ENCODE measurements at regions not wholly inside any gene's neighbourhood (a gene's known extent, or its start where the extent isn't known, plus 50 kb on each side); places are given as distances from the start of the nearest gene placed in this dataset.
A peak's percentile ranks its signal among the peaks of the same experiment; 100 is the strongest.

DNA sequence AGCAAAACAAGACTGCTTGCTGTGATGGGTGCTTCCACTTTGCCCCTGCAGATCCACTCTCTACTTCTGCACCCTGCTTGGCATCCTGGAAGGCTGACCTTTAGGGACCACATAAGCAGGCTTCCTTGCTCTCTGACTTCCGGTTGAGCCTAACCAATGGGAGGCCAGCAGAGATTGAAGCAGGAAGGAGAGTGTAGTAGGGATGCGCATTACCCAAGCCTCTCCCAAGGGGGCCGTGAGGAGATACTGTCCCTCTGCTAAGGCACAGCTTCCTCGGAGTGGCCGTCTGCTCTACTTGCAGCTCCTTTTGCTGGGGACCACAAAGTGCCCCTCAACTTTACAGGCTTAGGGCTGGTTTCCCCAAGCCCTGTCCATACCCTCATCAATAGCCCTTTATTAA lies 624.3 kb upstream of the TENM3 start:
- DNase-seq (ENCODE audit: low spot score) = no peak

DNA sequence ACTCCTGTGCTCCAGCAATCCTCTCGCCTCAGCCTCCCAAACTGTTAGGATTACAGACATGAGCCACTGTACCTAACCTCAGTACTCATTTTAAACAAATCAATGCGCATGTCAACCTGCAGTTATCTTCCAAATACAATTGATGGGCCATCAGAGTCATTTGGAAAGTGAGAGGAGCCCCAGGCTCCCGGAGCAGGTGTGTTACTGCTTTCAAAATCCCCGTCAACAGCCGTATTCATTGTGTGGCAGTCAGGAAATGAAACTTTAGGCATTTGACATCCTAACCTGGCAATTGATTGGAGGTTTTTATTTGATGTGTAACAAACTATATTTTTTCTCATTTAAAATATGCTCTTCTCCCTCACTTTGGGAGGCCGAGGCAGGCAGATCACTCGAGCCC lies 623.6 kb upstream of the TENM3 start:
- no peak for DNase-seq (ENCODE audit: low spot score)

DNA sequence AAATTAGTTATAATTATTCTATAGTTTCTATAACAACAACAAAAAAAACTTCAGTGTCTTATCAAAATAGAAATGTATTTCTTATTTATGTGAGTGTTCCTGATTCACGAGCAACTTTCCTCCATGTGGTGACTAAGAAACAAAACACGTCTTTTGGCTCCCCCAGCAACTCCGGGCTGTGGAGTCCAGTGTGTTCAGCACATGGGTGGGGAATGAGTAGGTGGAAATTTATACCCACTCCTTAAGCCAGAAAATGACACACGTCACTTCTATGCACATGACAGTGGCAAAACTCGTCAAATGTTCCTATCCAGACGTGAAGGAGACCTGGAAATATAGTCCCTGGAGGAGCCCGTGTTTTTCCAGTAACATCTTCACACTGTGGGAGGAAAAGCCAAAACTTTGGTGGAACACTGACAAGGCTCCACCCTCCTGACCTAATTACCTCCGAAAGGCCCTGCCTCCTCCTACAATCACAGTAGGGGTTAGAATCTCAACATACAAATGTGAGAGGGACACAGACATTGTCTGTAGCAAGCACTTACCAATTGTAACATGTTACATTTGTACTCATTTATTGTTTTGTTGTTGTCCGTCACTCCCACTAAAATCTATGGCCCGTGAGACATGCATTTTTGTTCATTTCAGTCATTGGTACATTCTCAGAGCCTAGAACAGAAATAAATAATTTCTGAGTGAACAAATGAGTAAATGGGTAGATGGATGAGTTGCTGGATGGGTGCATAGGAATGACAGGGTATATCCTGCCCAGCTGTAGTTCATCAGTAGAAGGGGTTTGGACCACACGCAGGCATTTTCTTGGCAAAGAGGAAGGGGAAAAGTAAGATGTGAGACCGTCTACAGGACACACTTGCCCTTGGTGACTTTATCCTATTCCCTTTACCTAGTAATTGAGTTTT lies 605.8 kb upstream of the TENM3 start:
- DNase-seq (ENCODE audit: low spot score) = no peak

DNA sequence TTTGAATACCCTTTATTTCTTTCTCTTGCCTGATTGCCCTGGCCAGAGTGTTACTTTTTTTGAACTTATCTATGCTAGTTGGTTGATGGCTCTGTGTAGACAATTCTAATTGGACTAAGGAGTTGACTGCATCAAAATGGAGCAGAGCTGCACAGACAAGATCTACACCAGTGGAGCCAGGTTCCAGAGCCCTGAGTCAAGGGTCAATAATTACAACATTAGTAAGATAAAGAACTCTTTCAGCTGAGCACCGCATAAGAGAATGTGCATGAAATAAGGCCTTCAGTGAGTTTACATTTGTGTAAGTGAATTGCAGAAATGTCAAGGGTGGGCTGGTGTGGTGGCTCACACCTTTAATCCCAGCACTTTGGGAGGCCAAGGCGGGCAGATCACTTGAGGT lies 599.7 kb upstream of the TENM3 start:
- no peak for DNase-seq (ENCODE audit: low spot score)

DNA sequence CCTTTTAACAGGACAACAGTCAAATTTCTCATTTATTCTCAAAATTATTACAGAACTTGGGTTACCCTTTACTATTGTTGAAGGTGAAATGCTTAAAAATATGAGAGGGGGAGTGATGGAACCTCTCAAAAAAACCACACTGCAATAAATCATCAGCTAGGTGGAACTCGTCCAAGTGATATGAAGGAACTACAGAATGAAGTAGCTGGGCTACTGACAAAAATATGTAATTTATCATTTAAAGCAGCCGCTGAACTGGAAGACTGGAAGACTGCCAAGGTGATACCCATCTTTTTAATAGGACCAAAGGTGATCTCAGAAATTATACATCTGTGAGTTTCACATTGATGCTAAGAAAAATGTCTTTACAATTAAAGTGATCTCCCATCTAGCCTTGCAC lies 597.7 kb upstream of the TENM3 start:
- no peak for DNase-seq (ENCODE audit: low spot score)

DNA sequence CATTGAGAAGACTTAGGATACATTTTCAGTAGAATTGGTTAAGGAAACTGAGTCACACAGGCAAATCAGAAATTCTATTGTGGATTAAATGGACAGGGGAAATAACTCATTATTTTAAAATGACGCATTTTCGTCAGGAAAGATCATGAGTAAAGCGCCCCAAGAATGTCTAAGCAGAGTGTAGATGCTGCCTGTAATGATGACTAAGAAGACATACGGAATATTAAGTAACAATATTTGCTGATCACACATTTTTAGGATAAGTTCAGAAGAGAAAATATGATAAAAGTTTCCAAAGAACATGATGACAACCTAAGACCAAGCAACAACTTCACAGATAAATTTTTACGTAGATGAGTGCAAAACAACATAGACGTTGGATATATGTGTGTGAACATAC lies 596.3 kb upstream of the TENM3 start:
- no peak for DNase-seq (ENCODE audit: low spot score)

DNA sequence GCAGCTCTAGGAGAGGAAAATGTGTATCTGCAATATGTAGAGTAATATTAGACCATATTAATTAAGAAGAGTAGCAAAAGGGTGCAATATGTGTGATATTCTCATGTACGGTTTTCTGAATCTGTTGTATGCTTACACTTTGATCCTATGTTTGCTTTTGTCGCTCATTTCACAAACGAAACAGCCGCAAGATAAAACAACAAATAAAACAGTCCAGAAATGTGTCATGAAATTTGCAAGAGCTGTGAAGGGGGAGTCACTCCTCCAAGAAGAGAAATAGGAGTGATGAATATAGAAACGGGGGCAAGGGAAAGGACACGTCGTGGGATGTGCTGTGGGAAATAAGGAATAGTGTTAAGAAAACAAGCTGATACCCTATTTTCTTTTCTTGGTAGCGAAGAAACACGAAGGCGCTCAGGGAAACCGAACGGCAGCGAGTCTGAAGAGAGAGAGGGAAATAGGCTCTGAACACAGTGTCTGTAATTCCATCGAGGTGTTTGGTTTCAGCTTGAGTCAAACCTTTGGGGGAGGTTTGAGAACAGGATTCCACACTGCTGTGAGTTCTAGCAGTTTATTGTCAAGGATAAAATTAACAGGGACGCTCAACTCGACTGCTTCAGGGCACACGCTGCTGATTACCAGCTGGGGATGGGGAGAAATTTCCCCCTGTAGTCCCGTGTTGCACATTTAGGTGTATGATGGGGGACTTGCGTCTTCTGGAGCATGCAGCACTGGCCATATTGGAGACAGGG lies 595.6 kb upstream of the TENM3 start:
- peak; percentile 2 for DNase-seq (ENCODE audit: low spot score)

DNA sequence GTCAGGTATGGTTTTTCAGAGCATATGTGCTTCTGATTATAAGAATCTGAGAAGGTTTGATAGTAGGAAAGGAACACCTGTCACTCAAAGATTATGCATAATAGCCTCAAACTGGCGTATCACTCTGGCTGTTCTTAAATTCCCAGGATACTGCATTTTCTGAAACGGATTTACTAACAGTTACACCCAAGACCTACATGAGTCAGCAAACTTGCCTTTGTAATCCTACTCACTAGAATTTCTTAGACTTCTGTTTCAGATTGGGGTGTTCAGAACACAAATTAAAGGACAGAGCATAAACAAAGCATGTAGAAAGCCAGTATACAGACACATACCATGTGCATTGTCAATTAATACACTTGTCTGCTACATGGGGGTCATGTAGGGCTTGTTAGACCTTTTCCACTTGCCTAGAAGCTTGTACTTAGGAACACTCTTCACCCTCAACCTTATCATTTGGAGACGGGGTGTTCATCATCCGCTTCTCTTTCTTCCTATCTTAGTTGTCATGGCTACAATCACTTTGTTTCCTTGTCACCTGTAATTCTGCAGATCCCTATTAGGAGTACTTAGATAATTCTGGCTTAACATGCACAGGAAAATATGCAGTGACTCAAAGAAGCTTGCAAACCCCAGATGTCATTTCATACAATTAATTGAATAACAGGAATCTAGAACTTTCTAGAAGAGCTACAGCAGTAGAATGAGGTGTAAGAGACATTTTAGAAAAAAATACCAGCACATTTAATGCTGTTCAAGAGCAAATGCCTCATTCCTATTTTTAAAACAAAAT lies 593.0 kb upstream of the TENM3 start:
- no peak for DNase-seq (ENCODE audit: low spot score)

DNA sequence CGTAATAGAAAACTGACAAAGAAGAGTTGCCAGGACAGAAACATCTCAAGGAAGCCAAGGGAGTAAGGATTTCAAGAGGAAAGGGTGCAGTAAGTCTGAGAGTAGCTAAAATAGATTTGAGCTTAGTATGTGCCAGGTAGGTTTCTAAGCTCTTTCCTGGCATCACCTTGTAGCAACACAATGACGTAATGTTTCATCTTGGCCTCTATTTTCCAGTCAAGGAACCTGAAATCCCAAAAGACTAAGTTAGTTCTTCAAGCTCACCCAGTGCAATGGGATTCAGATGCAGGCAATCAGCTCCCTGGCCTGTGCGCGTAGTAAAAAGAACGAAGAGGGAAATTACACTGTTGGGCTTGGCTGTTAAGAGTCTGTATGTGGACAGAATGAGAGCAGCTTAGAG lies 586.5 kb upstream of the TENM3 start:
- no peak for DNase-seq (ENCODE audit: low spot score)

DNA sequence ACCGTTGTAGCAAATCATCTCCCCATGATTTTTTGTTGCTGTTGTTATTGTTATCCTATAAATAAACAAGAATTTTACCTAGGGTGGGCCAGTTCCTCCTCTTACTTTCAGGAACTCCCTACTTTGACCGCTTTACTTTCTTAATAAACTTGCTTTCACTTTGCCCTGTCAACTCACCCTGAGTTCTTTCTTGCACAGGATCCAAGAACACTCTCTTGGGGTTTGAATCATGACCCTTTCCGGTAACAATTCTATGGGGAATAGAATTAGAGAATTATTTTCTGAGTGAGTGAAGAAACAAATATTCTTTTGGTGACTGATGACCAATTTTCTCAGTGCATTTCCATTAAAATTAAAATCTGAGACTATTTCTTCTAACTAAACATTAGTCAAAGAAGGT lies 584.0 kb upstream of the TENM3 start:
- no peak for DNase-seq (ENCODE audit: low spot score)

DNA sequence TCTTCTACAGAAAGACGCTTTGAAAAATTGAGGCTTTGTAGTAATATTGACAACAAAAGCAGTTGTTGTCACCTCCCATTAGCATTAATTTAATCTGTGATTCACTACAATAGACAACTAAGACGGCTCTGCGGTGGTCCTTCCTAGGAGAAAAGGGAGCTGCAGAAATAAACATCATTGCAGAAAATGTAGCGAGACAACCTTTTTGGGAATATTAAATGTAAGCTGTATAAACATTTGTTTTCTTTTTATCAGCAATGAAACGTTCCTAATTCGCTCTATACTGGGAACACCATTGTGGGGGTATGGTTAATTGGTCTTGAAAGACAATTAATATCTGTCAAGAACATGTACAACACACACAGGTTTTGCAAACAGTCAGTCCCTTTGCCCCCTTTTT lies 583.3 kb upstream of the TENM3 start:
- DNase-seq (ENCODE audit: low spot score) = no peak

DNA sequence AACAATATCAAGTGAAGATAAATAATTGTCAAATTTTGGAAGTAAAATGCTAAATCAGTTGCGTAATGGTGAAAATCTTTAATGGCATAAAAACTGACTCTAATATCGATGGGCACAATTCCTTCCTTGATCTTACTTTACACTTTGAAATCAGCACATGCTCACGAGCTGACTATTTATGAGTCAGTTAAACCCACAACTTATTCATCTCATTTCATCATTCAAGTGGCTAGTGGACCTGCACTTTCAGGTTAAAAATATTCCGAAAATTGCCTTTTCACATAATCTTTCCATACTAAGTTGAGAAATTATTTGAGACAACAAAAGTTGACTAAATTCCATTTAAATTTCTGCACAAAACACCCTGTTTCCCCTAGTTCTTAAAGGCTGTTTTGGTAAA lies 582.1 kb upstream of the TENM3 start:
- peak; percentile 37 for DNase-seq (ENCODE audit: low spot score)

DNA sequence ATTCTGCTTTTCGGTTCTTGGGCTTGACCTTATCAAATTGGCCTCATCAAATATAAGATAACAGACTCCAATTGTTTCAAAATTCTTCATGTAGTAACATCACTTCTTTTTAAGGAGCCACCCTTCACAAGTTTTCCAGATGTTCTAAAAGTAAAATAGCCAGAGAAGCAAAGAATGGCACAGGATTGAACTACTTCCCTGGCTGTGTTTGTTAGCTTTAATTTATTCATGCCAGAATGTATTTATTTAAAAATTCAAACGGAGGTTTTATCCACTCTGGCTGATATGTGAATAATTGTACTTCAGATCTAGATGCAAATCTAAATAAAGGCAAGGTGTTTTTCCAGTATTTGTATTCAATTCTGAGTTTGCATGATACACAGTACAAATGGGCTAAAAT lies 581.3 kb upstream of the TENM3 start:
- no peak for DNase-seq (ENCODE audit: low spot score)

DNA sequence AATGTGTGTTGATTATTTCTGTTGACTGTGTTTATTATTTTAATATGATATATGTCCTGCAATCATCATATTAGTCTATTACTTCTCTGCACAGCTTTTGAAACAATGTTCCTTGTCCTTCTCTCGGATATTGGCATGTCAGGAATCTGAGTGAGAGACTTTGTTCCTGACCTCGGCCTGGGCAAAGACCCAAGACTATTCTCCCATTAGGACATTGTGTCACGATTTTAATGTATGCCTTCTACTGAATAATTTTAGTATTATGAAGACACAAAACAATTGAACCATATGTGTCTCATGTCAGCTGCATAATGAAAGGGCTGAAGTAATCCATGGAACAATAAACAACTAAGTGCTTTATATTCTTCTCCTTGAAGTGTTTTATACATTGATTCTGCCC lies 580.8 kb upstream of the TENM3 start:
- DNase-seq (ENCODE audit: low spot score) = no peak

DNA sequence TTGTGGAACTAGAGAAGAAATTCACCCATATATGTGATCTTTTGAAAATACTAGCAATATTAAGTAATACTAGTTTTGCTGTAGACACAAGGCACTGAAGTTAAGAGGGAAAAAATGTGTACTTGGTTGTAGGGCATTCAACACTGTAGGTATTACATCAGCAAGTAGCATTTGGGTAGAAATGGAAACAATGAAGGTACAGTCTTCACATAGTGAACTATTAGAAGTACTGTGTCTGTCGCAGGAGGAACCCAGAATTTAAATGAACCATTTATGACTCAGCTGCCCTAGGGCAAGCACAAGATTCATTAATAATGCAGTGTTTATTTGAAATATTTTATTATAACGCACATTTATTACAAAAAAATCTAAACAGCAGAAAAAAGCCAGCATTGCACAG lies 572.7 kb upstream of the TENM3 start:
- no peak for DNase-seq (ENCODE audit: low spot score)

DNA sequence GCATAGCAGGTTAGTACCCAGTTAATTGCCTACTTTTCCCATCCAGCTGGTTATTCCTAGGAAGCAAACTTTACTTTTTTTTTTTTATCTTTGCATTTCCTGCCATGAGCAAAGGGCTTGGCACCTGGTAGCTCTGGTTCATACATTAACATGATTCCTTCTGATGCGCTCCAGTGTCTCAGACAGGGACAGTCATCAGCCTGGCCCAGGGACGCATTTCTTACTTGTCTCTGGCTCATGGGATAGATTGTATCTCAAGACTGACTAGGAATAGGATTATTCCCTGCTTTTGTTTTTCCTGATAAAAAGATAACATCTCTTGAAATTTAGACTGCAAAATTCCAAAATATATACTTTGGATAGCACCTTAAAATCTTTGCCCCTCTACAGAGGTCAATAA lies 571.5 kb upstream of the TENM3 start:
- DNase-seq (ENCODE audit: low spot score) = peak; percentile 4

DNA sequence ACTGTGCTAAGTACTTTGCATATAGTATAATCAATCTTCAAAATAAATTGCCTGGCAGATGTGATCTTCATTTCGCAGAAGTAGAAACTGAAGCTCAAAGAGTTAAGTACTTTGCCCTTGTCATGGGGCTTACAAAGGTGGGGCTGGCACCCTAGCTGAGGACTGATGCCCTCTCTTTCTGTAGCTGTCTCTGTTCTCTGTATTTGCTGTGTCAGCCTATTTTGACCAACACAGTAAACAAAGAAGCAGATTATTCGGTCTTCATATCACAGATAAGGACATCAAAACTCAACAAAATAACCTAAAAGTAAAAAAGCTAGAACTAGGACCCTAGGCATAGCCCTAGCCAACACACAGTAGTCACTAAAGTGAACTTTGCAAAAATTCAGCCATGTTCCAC lies 570.5 kb upstream of the TENM3 start:
- DNase-seq (ENCODE audit: low spot score) = no peak

DNA sequence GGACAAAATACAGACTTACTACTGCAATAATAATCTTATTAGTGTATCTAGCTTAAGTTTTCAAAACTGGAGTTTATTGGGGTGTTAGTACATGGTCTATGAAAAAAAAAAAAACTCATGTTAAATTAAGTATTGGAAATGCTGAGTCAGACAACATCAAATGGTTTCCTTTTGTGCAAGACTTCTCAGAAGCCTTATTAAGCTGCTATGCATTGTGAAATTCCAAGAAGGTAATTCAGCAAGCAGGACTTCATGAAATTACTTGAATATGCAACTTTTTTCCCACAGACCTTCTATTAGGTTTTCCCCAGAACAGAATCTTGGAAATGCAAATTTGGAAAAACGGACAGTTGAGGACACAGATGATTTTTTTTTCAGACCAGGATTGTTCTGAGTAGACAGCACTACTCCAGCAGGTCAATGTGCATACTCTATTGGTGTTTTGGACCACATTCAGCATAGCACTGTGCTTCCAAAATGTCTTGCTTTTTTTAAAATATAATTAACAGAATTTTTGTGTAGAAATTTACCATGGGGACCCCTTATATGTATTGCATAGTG lies 568.8 kb upstream of the TENM3 start:
- no peak for DNase-seq (ENCODE audit: low spot score)

DNA sequence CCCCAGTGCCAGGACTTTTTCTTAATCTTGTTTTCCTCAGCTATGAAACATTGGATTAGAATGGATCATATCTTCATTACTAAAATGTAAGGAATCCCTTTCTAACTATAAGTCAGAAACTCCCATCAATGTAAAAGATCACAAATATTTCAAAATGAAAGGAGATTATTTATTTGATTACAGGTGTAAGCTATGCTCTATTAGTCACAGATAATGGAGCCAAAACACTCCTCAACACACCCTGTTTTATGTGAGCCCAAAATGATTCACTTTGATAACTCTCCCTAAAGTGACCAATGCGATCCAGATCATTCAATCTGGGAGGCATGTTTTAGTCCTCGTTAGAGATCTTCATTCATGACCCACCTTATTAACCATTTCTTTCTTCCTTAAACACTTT lies 566.7 kb upstream of the TENM3 start:
- DNase-seq (ENCODE audit: low spot score) = no peak

DNA sequence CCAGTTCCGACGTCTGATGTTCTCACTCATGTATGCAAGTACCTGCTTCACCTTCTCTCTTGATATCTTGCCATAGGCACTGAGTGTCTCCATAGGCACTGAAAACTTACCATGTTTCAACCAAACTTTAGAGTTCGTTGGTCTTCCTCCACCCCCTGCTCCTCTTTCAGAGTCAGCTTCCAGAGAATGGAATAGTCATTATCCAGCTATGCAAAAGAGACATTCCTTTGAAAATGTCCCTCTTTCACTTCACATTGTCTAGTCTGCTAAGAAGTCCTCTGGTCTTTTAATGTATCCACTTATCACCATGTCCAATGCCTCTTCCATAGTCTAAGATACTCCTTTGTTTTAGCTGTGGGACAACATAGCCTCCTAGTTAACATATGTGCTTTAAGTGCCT lies 566.0 kb upstream of the TENM3 start:
- DNase-seq (ENCODE audit: low spot score) = no peak

DNA sequence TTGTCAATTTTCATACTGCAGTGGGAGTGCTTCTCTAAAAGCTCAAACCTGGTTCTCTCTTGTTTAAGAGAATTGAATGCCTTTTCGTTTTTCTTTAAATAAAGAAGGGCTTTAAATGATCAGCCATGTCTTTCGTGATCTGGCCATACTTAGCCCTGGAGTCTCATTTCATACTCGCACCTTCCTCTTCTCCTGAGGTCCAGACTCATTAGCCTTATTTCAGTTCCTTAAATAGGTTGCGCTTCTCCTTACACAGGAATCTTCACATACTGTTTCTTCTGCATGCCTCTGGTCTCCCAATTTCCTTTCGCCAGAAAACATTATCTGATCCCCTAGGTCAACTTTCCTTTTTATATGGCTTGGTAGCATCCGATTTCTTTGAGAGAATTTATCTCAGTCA lies 565.6 kb upstream of the TENM3 start:
- no peak for DNase-seq (ENCODE audit: low spot score)

DNA sequence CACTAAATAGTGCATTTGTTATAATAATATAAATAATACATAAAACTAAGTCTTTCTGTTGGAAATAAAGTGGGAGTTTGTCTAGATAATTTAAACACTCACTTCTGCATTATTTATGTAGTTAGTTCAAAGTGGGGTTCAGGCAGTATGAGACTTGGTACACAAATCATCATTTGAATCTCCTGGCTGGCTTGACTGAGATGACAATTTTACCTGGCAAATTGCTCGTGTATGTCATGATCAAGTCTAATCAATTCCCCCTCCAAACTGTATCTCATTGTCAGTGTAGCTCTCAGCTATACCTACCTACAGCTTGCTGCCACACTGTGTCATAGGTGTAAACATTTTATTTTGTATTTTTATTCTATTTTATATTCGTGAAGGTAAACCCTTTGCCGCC lies 563.4 kb upstream of the TENM3 start:
- no peak for DNase-seq (ENCODE audit: low spot score)

Measured in kidney tubule cell (primary cell).